NT2/D1 (cell line): ENCODE measurements at regions not wholly inside any gene's neighbourhood (a gene's known extent, or its start where the extent isn't known, plus 50 kb on each side); places are given as distances from the start of the nearest gene placed in this dataset.

Source experiments
- DNase-seq: peaks from one replicate; pipeline ENCODE4 v3.0.0-alpha.2; 2011; ENCODE audit warnings: low read depth, low spot score
- H3K27me3 ChIP-seq: 2 replicates; pipeline ENCODE4 v1.6.0; 2011; ENCODE audit warnings: mild to moderate bottlenecking; ENCODE audit not compliant: insufficient read length, insufficient read depth
- H3K36me3 ChIP-seq: 2 replicates; pipeline ENCODE4 v1.6.1; 2011; ENCODE audit warnings: mild to moderate bottlenecking, low read length, mixed read lengths; ENCODE audit not compliant: insufficient read depth, insufficient read length
- H3K4me1 ChIP-seq: 2 replicates; pipeline ENCODE4 v1.5.1; 2011; ENCODE audit not compliant: insufficient read depth, insufficient read length
- H3K4me3 ChIP-seq: 2 replicates; pipeline ENCODE4 v1.5.1; 2011; ENCODE audit warnings: low read depth; ENCODE audit not compliant: insufficient read length
- H3K9ac ChIP-seq: 2 replicates; pipeline ENCODE4 v1.6.0; 2011; ENCODE audit warnings: low read depth; ENCODE audit not compliant: insufficient read length
- H3K9me3 ChIP-seq: 2 replicates; pipeline ENCODE4 v1.5.1; 2011; ENCODE audit warnings: mild to moderate bottlenecking, low read length; ENCODE audit not compliant: insufficient read depth
- SUZ12 ChIP-seq: IDR thresholded peaks from 2 replicates; pipeline ENCODE4 v1.6.1; 2011; ENCODE audit not compliant: insufficient read length, insufficient read depth; ENCODE audit errors: extremely low read depth
- YY1 ChIP-seq: IDR thresholded peaks from 2 replicates; pipeline ENCODE4 v1.6.1; 2011; ENCODE audit not compliant: insufficient read length, insufficient read depth
- ZNF274 ChIP-seq: IDR thresholded peaks from 2 replicates; pipeline ENCODE4 v1.6.1; 2011; ENCODE audit warnings: mild to moderate bottlenecking, low read depth, low read length

GRCh38 chr17:13374203-13375143, 227.3 kb downstream of the HS3ST3A1 start:
- no peaks in the 10 kb centered on the region for H3K9me3 ChIP-seq

GRCh38 chr17:13372432-13372831, 229.3 kb downstream of the HS3ST3A1 start:
- no peaks in the 10 kb centered on the region for H3K27me3 ChIP-seq
- H3K4me1 ChIP-seq = no peaks in the 10 kb centered on the region
- no peaks in the 10 kb centered on the region for H3K9me3 ChIP-seq
- no peak for DNase-seq
- H3K4me3 ChIP-seq = no peak overlapping the region
- TF ChIP-seq SUZ12 = no peak
- H3K9ac ChIP-seq = no peak overlapping the region
- H3K36me3 ChIP-seq = no peaks in the 10 kb centered on the region

More at GRCh38 chr17:13374203-13375143, 227.3 kb downstream of the HS3ST3A1 start:
- no peak for DNase-seq
- Histone ChIP-seq H3K36me3 (no peaks in the 10 kb centered on the region), H3K4me1 (no peaks in the 10 kb centered on the region), H3K9ac (no peak overlapping the region), H3K4me3 (no peak overlapping the region), H3K27me3 (no peaks in the 10 kb centered on the region)
- TF ChIP-seq YY1 (no peak), SUZ12 (no peak)

- H3K4me3 ChIP-seq = no peak overlapping the region
- H3K27me3 ChIP-seq = no peaks in the 10 kb centered on the region
- H3K9ac ChIP-seq = no peak overlapping the region
- TF ChIP-seq ZNF274 (no peak), YY1 (no peak), SUZ12 (no peak)
- H3K36me3 ChIP-seq = no peaks in the 10 kb centered on the region
- no peak for DNase-seq
- H3K4me1 ChIP-seq = no peaks in the 10 kb centered on the region
- H3K9me3 ChIP-seq = no peaks in the 10 kb centered on the region; the same call in 1 of the 2 replicates
These were observed 234.6 kb downstream of the HS3ST3A1 start for GRCh38 chr17:13367154-13367553.

GRCh38 chr17:13365331-13365730, 236.4 kb downstream of the HS3ST3A1 start:
- no peaks in the 10 kb centered on the region for H3K36me3 ChIP-seq
- H3K4me1 ChIP-seq = no peaks in the 10 kb centered on the region
- TF ChIP-seq SUZ12 = no peak
- TF ChIP-seq YY1 = no peak
- TF ChIP-seq ZNF274 = no peak
- H3K9me3 ChIP-seq = no peaks in the 10 kb centered on the region; the same call in 1 of the 2 replicates
- H3K4me3 ChIP-seq = no peak overlapping the region
- no peak overlapping the region for H3K9ac ChIP-seq
- DNase-seq = no peak
- no peaks in the 10 kb centered on the region for H3K27me3 ChIP-seq

GRCh38 chr17:13363771-13364170, 238.0 kb downstream of the HS3ST3A1 start:
- TF ChIP-seq YY1 = no peak
- no peak for TF ChIP-seq SUZ12
- no peak for DNase-seq
- Histone ChIP-seq H3K36me3 (no peaks in the 10 kb centered on the region), H3K9me3 (no peaks in the 10 kb centered on the region; the same call in 1 of the 2 replicates), H3K9ac (no peak overlapping the region), H3K4me1 (no peaks in the 10 kb centered on the region), H3K4me3 (no peak overlapping the region), H3K27me3 (no peaks in the 10 kb centered on the region)

GRCh38 chr17:13362341-13363122, 239.2 kb downstream of the HS3ST3A1 start:
- Histone ChIP-seq H3K4me3 (no peak overlapping the region), H3K9ac (no peak overlapping the region), H3K9me3 (no peaks in the 10 kb centered on the region; the same call in 1 of the 2 replicates), H3K36me3 (no peaks in the 10 kb centered on the region), H3K4me1 (no peaks in the 10 kb centered on the region), H3K27me3 (no peaks in the 10 kb centered on the region)
- TF ChIP-seq SUZ12 (no peak), YY1 (no peak)
- DNase-seq = no peak

GRCh38 chr17:13359774-13360173, 242.0 kb downstream of the HS3ST3A1 start:
- Histone ChIP-seq H3K36me3 (no peaks in the 10 kb centered on the region), H3K4me3 (no peak overlapping the region), H3K9ac (no peak overlapping the region), H3K9me3 (no peaks in the 10 kb centered on the region; the same call in 1 of the 2 replicates), H3K27me3 (no peaks in the 10 kb centered on the region), H3K4me1 (no peaks in the 10 kb centered on the region)
- no peak for TF ChIP-seq ZNF274
- no peak for DNase-seq
